HT1080 (cell line): ENCODE measurements at regions not wholly inside any gene's neighbourhood (a gene's known extent, or its start where the extent isn't known, plus 50 kb on each side); places are given as distances from the start of the nearest gene placed in this dataset.

Experiments used
- DNase-seq: peaks from one replicate; pipeline ENCODE4 v3.0.0-alpha.2; 2015; ENCODE audit warnings: low read depth

- no peak for DNase-seq
These were observed 2272.1 kb downstream of the TP53TG3F start for GRCh38 chr16:35731341-35732040.

- DNase-seq, result no peak
These were observed 2272.8 kb downstream of the TP53TG3F start for GRCh38 chr16:35732046-35732810.

- DNase-seq, result no peak
These were observed 2274.0 kb downstream of the TP53TG3F start for GRCh38 chr16:35733278-35733965.

GRCh38 chr16:35733971-35734702 is 2274.7 kb downstream of the TP53TG3F start:
- no peak for DNase-seq

GRCh38 chr16:35734728-35735402 is 2275.5 kb downstream of the TP53TG3F start:
- no peak for DNase-seq

GRCh38 chr16:35735403-35736251 is 2276.2 kb downstream of the TP53TG3F start:
- no peak for DNase-seq

- DNase-seq, result no peak
These were observed 2277.1 kb downstream of the TP53TG3F start for GRCh38 chr16:35736546-35736945.

- no peak for DNase-seq
These were observed 2277.7 kb downstream of the TP53TG3F start for GRCh38 chr16:35737076-35737475.

- no peak for DNase-seq
These were observed 2282.1 kb downstream of the TP53TG3F start for GRCh38 chr16:35741546-35741945.

- DNase-seq, result no peak
These were observed 2283.8 kb downstream of the TP53TG3F start for GRCh38 chr16:35743101-35743692.

- no peak for DNase-seq
These were observed 2284.7 kb downstream of the TP53TG3F start for GRCh38 chr16:35744084-35744483.

GRCh38 chr16:35744726-35745125 is 2285.3 kb downstream of the TP53TG3F start:
- peak; percentile 58 for DNase-seq

GRCh38 chr16:35745191-35745590 is 2285.8 kb downstream of the TP53TG3F start:
- no peak for DNase-seq

- DNase-seq, result no peak
These were observed 2286.4 kb downstream of the TP53TG3F start for GRCh38 chr16:35745821-35746248.

GRCh38 chr16:35746281-35746962 is 2287.0 kb downstream of the TP53TG3F start:
- DNase-seq, result no peak

GRCh38 chr16:35746963-35747657 is 2287.7 kb downstream of the TP53TG3F start:
- no peak for DNase-seq

- no peak for DNase-seq
These were observed 2288.4 kb downstream of the TP53TG3F start for GRCh38 chr16:35747658-35748455.
